COLO668 (cell line): ENCODE measurements at regions not wholly inside any gene's neighbourhood (a gene's known extent, or its start where the extent isn't known, plus 50 kb on each side); places are given as distances from the start of the nearest gene placed in this dataset.
"Not testable (repeated sequence)": the region's sequence is repeated elsewhere in the genome, so short reads cannot be mapped to it uniquely, and the experiment has no call there.

ENCODE experiments used
- DNase-seq: peaks from one replicate; lab custom pipeline; 2025; ENCODE audit not compliant: unreplicated experiment; lab: John Stamatoyannopoulos, UW

GRCh38 chr3:105976196-105976595, 107.4 kb upstream of the CBLB start:
- DNase-seq, result no peak

DNA sequence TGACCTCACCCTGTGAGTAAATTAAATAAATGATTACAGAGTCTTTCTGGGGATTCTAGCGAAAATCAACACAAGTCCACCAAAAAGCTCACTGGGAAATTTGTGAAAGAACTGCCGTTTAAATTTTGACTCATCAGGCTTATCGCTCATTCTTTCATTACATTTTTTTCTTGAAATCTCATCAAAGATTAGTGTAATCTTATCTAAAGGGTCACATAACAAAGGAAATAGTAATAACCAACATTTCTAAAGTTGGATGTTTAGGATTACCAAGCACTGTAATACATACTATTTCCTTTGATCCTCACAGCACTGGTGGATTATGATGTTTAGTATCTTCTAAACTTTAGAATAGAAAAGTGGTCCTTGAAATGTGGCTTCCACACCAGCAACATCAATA, 111.1 kb upstream of the CBLB start:
- no peak for DNase-seq

DNA sequence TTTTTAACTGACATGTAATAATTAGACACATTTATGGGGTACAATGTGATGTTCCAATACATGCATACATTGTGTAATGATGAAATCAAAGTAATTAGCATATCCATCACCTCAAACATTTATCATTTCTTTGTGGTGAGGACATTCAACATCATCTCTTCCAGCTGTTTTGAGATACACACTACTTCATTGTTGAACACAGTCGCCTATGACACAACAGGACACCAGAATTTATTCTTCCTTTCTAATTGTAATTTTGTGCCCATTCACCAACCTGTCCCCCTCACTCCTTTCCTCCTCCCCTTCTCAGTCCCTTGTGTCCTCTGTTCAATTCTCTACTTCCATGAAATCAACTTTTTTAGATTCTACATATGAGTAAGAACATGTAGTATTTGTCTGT, 113.4 kb upstream of the CBLB start:
- no peak for DNase-seq

DNA sequence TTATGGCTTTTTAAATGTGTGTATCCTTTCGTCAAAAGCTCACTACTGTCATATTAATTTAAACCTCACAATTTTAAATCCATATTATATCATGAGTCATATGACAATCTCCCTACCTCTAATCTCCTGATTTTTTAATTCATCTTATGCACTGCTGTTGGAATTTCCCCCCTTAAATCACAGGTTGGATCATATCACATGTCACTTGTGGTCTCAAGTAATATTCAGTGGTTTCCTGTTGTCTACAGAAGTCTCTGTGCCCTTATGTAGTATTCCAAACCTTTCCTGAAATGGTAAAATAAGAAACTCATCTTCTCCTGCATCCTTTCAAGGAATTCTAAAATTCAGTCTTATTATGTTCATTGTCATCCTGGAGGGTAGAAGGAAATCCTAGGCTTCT, 116.0 kb upstream of the CBLB start:
- DNase-seq, result no peak

DNA sequence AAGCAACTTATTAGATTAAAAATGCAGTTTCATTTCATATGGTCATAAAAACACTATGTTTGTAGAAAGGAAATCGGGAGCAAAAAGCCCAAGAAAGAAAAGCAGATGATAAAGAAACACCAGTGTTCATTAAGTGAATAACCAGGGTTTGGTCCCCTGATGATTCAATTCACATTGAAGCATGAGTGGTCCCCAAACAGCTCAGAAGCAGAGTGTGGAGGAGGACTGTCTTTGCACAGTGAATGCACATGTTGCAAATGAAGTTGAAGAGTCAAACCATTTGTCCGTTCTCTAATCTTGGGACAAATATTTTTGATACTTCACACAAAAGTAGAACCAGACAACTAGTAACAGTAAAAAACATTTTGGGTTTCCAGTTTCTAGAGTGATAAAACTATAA, 117.5 kb upstream of the CBLB start:
- not testable (repeated sequence) for DNase-seq

- no peak for DNase-seq
Observed at GRCh38 chr3:105987809-105988208, 119.0 kb upstream of the CBLB start.

- DNase-seq, result no peak
Observed at GRCh38 chr3:105988540-105989212, 119.9 kb upstream of the CBLB start.

DNA sequence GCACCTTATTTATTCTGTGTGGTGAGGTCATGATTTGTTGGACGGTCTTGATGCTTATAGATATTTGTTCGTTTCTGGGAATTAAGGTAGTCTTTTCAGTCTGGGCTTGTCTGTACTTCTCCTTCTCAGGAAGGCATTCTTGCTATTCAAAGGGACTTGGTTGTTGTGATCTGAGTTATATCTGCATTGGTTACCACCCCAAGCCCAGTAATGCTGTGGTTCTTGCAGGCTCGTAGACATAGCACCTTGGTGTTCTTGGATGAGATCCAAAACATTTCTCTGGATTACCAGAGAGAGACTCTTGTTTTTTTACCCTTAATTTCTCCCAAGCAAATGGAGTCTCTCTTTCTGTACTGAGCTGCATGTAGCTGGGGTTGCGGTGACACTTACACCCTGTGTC, 128.0 kb upstream of the CBLB start:
- no peak for DNase-seq

DNA sequence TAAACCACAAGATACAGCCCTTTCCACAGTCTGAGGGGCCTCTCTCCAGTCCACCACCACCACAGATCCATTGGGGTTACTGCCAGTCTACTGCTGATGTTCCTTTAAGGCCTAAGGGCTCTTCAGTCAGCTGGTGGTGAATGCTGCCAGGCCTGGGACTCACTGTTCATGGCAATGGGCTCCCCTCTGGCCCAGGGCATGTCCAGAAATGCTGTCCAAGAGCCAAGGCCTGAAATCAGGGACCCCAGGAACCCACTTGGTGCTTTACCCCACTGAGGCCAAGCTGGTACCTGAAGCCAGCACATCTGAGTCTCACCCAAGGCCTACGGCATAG, 128.6 kb upstream of the CBLB start:
- no peak for DNase-seq

DNA sequence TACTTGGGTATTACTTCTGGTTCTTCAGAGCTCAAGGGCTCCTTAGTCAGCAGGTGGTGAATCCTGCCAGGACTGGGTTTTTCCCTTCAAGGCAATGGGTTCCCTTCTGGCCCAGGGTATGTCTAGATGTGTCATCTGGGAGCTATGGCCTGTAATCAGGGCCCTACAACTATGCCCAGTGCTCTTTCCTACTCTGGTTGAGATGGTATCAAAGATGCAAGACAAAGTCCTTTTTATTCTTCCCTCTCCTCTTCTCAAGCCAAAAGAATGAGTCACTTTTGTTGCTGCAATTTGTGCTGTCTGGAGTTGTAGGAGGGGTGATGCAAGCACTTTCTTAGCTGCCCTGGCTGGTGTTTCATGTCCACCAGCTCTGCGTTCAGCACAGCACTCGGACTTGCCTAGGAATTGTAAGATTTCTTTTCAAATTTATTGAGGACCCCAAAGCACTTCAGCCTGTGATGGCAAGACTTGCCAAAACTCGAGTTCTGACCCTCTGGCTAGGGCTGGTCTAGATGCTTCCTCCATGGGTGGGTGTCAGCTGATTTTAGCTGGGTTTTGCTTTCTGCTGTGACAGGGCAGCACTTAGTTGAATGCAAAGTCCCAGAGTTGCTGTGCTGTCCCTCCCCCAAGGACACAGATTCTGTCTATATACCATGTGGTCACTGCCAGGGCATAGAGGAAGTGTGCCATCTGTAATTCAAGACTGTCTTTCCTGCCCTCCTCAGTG, 129.2 kb upstream of the CBLB start:
- no peak for DNase-seq

- DNase-seq, result no peak
Observed at GRCh38 chr3:105999856-106000255, 131.0 kb upstream of the CBLB start.

- no peak for DNase-seq
Observed at GRCh38 chr3:106001923-106002322, 133.1 kb upstream of the CBLB start.

- DNase-seq, result no peak
Observed at GRCh38 chr3:106004137-106004681, 135.4 kb upstream of the CBLB start.

- DNase-seq, result no peak
Observed at GRCh38 chr3:106004826-106005225, 136.0 kb upstream of the CBLB start.

- DNase-seq, result no peak
Observed at GRCh38 chr3:106006001-106006400, 137.2 kb upstream of the CBLB start.

DNA sequence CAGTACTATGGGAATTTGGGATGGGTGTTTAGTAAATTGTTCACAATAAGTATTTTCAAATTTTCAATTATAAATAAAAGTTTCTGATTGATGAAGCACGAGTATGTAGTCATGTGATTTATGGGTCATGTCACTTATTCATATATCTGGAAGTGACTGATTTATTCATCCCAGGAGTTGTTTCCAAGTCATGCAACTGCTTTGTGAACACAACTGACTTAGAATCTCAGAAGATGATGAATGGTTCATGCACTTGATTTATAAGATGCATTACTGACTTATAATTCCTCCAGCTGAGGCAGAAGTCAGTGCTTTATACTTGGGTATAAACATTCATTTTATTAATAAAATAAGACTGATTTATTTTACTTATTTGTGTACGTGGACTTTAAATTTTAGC, 137.8 kb upstream of the CBLB start:
- DNase-seq, result no peak

- DNase-seq, result no peak
Observed at GRCh38 chr3:106007512-106007911, 138.7 kb upstream of the CBLB start.

GRCh38 chr3:106008766-106009165, 140.0 kb upstream of the CBLB start:
- DNase-seq, result no peak

GRCh38 chr3:106010829-106011228, 142.0 kb upstream of the CBLB start:
- no peak for DNase-seq

DNA sequence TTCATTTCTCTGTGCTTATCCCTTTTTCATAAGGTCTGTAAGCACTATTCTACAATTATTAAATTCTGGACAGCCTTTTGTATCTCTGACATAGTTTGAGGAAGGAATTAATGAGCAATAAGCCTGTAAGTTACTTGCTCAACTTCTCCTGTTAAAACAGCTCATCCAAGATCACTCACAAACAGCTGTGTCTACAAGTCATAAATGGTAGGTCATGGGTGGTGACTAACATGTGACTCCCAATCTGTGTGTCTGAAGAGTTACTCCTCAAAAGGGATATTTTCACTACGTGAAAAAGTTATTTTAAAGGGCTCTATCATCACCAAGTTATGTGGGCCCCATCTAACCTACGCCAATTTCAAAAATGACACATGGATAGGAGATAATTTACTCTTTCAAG, 145.2 kb upstream of the CBLB start:
- no peak for DNase-seq

GRCh38 chr3:106014518-106014917, 145.7 kb upstream of the CBLB start:
- no peak for DNase-seq

DNA sequence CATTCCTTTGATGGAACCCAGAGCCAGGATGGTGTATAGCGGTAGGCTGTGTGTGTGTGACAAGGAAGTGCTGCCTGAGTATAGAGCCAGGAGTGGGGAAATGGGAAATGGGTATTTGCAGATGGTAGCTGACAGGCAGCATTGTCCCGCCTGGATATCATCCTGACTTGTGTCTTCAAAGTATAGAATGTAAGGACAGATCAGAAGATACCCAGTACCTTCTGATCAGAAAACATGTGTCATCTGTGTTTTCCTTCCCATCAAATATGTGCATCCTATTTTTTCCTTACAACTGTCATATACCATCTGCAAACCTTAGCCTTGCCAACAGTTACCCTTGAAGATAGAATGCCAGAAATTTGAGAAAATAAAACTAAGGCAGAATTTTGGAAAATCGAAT, 146.2 kb upstream of the CBLB start:
- no peak for DNase-seq

DNA sequence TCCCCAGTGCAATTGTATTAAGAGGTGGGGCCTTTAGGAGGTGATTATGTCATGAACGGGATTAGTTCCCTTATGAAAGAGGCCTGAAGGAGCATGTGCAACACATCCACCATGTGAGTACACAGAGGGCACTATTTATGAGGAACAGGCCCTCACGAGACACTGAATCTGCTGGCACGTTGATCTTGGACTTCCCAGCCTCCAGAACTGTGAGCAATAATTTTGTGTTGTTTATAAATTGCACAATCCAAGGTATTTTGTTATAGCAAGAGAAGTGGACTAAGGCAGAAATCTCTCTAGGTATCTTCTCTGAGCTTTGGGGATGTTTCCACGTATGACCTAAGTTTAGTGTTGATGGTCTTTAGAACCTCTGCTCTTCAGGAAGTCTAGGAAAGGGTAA, 149.3 kb upstream of the CBLB start:
- DNase-seq, result no peak
